DMS153 (cell line): ENCODE measurements at regions not wholly inside any gene's neighbourhood (a gene's known extent, or its start where the extent isn't known, plus 50 kb on each side); places are given as distances from the start of the nearest gene placed in this dataset.

Experiments
- DNase-seq: peaks from one replicate; lab custom pipeline; 2025; lab: John Stamatoyannopoulos, UW

- no peak for DNase-seq
Measured at GRCh38 chr7:45235905-45236304, 78.3 kb downstream of the RAMP3 start.

GRCh38 chr7:45236666-45237065 is 79.1 kb downstream of the RAMP3 start:
- no peak for DNase-seq

- no peak for DNase-seq
Measured at GRCh38 chr7:45237788-45238461, 80.3 kb downstream of the RAMP3 start.

GRCh38 chr7:45238806-45239205 is 81.2 kb downstream of the RAMP3 start:
- no peak for DNase-seq

- DNase-seq = no peak
Measured at GRCh38 chr7:45239486-45239885, 81.9 kb downstream of the RAMP3 start.

- DNase-seq = no peak
Measured at GRCh38 chr7:45240273-45240771, 82.7 kb downstream of the RAMP3 start.

- no peak for DNase-seq
Measured at GRCh38 chr7:45240926-45241325, 83.3 kb downstream of the RAMP3 start.

- no peak for DNase-seq
Measured at GRCh38 chr7:45241339-45242109, 83.9 kb downstream of the RAMP3 start.

GRCh38 chr7:45242261-45242660 is 84.7 kb downstream of the RAMP3 start:
- DNase-seq = no peak

GRCh38 chr7:45242698-45243097 is 85.1 kb downstream of the RAMP3 start:
- no peak for DNase-seq

GRCh38 chr7:45244981-45245380 is 87.4 kb downstream of the RAMP3 start:
- no peak for DNase-seq

GRCh38 chr7:45246339-45246738 is 88.7 kb downstream of the RAMP3 start:
- DNase-seq = no peak

GRCh38 chr7:45252248-45252647 is 94.7 kb downstream of the RAMP3 start:
- DNase-seq = no peak

GRCh38 chr7:45252857-45253256 is 95.3 kb downstream of the RAMP3 start:
- no peak for DNase-seq

- no peak for DNase-seq
Measured at GRCh38 chr7:45253368-45253767, 95.8 kb downstream of the RAMP3 start.

- DNase-seq = no peak
Measured at GRCh38 chr7:45255187-45255586, 97.6 kb downstream of the RAMP3 start.

GRCh38 chr7:45256309-45256708 is 98.7 kb downstream of the RAMP3 start:
- DNase-seq = no peak

- no peak for DNase-seq
Measured at GRCh38 chr7:45256775-45257174, 99.2 kb downstream of the RAMP3 start.

GRCh38 chr7:45257284-45257683 is 99.7 kb downstream of the RAMP3 start:
- DNase-seq = no peak

GRCh38 chr7:45258533-45259226 is 101.1 kb downstream of the RAMP3 start:
- DNase-seq = no peak

GRCh38 chr7:45259227-45259596 is 101.6 kb downstream of the RAMP3 start:
- no peak for DNase-seq

- no peak for DNase-seq
Measured at GRCh38 chr7:45259966-45260646, 102.5 kb downstream of the RAMP3 start.
